Right kidney (tissue), 1 donor: ENCODE measurements at regions not wholly inside any gene's neighbourhood (a gene's known extent, or its start where the extent isn't known, plus 50 kb on each side); places are given as distances from the start of the nearest gene placed in this dataset.

ENCODE experiments used
- DNase-seq: peaks from one replicate; pipeline ENCODE4 v3.0.0-alpha.2; 2016

DNA sequence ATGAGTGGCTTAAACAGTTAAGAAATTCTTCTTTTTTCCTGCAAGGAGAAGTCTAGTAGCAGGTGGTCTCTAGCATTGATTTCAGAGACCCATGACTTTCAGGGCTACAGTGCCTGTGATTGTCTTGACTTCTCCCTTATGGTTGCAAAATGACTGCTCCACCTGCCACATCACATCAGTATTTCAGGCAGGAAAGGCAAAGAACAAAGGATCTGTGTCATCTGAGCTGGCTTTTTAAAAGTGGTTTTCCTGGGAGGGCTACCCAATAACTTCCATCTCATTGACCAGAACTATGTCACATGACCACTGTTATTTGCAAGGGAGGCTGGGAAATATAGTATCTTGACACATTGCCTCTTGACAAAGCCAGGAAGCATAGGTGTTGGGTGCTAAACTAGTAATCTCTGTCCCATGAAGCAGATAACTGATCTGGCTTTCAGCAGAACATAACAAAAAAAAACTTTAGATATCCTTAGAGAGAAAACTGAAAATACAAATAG, 226.2 kb downstream of the DHX35 start:
- DNase-seq, result no peak

DNA sequence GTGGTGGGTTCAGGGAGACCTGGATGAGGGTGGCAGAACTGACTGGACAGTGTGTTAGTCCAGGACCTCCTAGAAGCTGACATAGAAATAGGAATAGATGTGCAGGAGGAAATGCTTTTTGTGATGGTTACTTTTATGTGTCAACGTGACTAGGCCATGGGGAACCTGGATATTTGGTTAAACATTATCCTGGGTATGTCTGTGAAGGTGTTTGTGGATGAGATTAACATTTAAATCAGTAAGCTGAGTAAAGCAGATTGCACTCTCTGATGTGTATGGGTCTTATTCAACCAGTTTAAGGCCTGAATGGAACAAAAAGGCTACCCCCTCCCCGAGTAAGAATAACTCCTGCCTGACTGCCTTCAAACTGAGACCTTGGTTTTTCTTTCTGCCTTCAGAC, 219.3 kb downstream of the DHX35 start:
- DNase-seq, result no peak

- DNase-seq, result no peak
Measured at GRCh38 chr20:39176457-39176856, 214.3 kb downstream of the DHX35 start.

DNA sequence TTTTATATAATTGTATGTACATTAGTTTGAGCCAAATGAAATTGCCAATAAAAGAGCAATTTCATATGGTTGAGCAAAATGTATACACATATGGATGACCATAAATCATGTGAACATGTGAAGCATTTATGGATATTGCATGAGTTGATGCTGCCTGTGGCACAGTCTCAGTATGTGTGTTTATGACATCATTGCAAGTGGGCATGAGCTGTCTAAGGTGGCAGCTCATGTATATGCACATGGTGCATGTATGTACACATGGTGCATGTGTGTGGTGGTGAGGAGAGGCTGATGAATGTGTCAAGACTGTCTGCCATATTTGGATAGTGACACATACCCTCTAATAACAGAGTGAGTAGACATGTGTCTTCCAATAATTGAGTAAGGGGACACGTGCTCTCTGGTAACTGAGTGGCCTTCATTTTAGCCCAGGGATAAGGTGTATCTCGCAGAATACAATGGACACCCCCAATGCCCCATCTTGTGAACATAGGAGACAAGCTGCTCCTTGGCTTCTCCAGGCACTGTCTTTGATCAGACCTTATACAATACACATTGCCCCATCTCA, 208.8 kb downstream of the DHX35 start:
- DNase-seq, result no peak

- no peak for DNase-seq
Measured at GRCh38 chr20:39165099-39165498, 203.0 kb downstream of the DHX35 start.

DNA sequence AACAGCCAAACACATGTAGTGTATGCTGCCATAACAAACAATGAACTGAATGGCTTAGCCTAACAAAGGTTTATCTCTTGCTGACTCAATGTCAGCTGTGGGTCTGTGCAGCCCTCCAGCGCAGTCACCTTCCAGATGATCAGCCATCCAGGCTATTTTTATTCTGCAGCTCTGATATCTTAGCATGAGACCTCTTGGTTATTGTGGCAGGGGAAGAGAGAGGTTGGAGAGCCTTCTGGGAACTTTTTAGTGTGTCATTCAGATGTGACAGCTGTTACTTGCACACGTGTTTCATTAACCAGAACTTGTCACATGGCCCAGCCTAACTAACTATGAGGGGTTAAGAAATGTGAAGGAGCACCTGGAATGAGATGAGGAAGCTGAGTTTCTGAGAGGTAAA, 202.5 kb downstream of the DHX35 start:
- no peak for DNase-seq

DNA sequence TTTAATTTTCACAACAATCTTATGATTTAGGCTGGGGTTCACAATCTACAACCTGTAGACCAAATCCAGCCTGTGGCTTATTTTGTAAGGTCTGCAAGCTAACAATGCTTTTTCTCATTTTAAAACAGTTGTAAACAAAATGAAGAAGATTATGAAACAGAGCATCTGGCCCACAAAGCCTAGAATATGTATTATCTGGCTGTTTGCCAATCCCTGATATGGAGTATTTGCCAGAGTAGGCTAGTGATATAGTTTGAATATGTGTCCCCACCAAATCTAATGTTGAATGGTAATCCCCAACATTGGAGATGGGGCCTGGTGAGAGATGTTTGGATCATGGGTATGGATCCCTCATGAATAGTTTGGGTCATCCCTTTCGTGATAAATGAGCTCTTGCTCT, 201.8 kb downstream of the DHX35 start:
- DNase-seq, result no peak

DNA sequence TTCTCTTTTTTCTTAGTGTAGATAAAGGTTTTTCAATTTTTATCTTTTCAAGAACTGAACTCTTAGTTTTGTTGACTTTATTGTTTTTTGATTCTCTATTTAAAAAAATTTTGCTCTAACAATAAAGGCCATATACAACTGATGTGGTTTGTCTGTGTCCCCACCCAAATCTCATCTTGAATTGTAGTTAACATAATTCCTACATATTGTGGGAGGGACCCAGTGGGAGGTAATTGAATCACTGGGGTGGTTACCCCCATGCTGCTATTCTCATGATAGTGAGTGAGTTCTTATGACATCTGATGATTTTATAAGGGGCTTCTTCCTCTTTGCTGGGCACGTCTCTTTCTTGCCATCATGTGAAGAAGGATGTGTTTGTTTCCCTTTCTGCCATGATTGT, 199.8 kb downstream of the DHX35 start:
- no peak for DNase-seq

DNA sequence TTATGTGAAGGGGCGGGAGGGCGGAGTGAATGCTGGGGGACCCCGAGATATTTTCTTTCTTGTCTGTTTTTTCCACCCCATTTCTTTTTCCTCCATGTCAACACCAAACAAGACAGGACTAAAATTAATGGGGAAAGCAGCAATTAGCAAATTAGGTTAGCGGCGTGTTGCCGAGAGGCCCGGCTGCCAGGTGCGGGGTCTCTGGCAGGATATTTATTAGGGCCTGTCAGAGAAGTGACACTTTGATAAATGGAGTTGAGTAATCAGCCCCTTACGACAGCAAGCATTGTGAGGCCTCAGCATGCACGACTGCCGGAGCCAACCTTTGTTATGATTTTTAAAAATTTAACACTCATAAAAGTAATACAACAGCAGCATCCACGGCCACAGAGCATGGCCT, 193.8 kb downstream of the DHX35 start:
- DNase-seq, result no peak

DNA sequence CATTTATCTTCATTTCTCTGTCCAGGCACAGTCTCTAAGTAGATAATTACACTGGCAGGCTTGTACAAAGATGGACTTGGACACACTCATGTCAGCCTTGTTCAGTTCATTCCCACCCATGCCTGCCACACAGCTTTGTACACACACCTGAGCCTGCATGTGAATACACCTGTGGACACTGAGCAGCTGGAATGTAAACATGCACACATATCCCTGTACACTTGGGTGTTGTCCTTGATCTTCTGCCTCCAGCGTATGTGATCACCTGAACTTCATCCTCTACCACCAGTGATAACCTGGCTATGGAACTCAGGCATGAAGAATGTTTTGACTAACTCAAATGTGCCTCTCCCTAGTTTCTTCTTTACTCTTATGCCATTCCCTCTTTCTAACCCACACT, 190.6 kb downstream of the DHX35 start:
- DNase-seq, result no peak

GRCh38 chr20:39152126-39152525, 190.0 kb downstream of the DHX35 start:
- no peak for DNase-seq

GRCh38 chr20:39150501-39150900, 188.4 kb downstream of the DHX35 start:
- DNase-seq, result no peak

DNA sequence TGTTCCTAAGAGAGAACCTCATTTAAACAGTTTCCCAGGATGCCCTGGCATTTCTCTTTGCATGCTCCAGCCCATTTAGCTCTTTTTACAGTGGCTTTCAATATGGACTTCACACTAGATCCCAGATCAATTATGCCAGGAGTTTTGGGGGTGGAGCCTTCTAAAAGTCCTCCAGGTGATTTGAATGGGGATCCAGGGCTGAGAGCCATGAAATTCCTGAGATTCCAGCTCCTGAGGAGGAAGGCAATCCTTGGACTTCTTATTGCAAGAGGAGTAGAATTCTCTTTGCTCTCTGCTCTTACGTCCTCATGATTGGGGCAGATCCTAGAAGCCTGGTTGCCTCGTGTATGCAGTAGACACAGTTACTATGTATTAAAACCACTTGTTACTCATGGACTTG, 184.2 kb downstream of the DHX35 start:
- DNase-seq, result no peak

DNA sequence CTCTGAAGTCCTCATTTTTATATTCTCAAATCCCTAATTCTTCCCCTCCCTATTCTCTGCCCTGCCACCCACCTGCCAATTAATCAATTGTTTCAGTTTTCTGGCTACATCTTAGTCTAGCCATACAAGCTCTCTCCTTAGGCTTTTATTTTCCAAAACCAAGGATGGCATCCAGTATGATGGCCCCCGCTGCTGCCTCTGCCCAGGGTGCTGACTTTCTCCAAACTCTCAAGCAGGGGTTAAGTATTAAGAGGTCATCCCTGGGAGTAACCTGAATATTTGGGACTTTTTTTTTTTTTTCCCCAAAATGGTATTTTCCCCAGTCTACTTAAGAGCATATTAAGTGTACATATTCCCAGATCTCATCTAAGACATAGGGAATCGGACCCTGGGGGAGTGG, 183.8 kb downstream of the DHX35 start:
- DNase-seq, result no peak

- no peak for DNase-seq
Measured at GRCh38 chr20:39144757-39145156, 182.6 kb downstream of the DHX35 start.

DNA sequence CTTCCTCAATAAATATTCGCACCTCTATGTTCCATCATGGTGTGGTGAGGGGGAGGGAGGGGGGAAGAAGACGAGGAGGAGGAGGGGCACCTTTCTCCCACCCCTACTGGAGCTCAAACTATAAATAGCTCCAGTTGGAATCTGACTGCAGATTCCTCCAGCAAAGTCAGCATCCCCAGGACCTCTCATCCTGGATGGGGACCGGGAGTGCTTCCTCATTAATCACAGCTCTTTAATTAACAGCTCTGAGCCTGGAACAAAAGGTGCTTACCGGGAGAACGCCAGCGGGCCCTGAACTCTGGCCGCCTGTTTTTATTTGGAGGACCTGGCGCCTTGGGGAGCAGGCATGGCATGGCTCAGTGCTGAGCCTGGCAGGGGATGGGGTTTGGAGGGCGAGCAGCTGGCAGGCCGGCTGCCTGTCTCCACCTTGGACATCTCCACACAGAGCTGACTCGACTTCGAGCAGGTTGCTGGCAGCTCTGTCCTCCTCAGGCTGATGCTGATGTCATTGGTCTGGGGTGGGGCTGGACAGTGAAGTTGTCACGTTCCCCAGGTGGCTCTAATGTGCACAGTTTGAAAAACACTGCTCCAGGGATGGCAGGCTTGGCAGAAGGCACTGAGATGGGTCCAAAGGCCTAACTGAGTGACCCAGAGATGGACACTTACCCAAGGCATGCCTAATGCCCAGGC, 180.4 kb downstream of the DHX35 start:
- no peak for DNase-seq

DNA sequence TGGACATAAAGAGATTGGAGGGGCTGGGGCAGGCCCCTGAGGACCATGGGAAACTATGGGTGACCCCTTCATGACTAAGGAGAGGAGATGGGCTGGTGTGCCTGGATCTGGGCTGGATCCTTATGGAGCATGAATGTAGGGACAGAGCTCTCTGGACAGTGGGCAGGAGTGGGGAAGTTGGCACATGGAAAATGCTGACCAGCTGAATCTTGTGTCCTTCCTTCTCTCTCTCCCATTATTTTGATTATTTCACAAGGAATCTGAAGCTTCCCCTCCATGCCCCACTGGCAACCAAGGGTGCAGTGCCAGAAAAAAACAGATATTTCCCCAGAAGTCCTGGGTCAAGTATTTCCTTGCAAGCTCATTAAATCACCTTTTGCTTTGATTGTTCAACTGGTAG, 175.2 kb downstream of the DHX35 start:
- DNase-seq, result no peak

DNA sequence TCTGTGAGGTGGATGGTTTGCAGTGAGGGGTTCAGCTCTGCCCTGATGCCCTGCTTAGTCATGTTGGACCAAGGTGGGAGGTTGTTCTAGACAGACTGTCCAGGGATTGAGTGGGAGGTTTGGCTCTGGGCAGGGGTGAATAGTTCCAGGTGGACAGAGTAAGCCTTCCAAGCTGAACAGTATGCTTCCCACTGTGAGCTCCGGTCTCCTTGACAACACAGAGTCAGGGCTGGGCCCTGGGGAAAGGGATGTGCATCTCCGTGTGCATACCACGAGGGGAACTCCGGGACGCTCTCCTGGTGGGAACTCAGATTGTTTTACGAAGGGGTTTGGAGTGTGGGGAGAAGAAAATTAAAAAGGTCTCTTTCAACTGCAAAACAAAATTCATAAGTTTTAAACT, 174.7 kb downstream of the DHX35 start:
- no peak for DNase-seq

GRCh38 chr20:39135885-39136544, 173.9 kb downstream of the DHX35 start:
- no peak for DNase-seq

GRCh38 chr20:39133201-39133600, 171.1 kb downstream of the DHX35 start:
- no peak for DNase-seq

DNA sequence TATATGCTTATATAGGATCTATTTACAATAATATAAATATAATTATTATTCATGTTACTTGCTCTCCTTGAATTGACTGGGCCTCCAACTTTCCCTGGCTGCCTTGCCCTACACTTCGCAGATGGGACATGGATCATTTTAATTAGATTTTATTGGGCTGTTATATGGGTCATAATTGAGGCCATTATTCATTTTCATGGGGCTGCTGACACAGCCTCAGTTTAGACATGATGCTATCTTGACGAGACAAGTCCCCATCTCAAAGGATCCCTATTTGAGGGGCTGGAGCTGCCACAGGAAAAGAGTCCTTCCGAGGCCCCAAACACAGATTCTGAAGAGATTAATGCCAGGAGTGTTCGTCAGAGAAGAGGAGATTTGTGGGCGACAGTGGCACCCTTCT, 170.4 kb downstream of the DHX35 start:
- DNase-seq, result no peak

DNA sequence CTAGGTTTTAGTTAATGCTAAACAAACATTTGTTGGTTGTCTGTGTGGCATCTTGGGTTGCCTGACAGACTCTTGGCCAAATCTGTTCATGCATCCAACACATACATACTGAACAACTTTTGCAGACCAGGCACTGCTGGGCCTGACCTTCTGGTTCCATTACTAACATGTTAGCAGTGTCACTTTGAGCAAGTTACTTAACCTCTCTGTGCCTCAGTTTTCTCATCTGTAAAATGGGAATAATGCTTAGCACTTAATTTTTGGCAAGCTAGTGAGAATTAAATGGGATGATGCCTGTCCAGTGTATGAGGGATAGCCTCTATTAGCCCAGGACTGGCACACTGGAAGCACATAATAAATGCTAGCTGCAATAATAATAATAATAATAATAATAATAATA, 169.9 kb downstream of the DHX35 start:
- DNase-seq, result no peak

- no peak for DNase-seq
Measured at GRCh38 chr20:39130627-39131026, 168.5 kb downstream of the DHX35 start.

- DNase-seq, result no peak
Measured at GRCh38 chr20:39129523-39129922, 167.4 kb downstream of the DHX35 start.
